ENCODE measurements at regions not wholly inside any gene's neighbourhood (a gene's known extent, or its start where the extent isn't known, plus 50 kb on each side); places are given as distances from the start of the nearest gene placed in this dataset.

- CTCF ChIA-PET = no interaction called here
Measured at GRCh38 chr1:189550498-189550897, 927.2 kb downstream of the BRINP3 start.

GRCh38 chr1:189563784-189564183 is 913.9 kb downstream of the BRINP3 start:
- no peak overlapping the region for H3K4me3 ChIP-seq (ENCODE audit: low read depth, low read length)
- CTCF ChIA-PET = no interaction called here
- no peak for DNase-seq (ENCODE audit: low read depth, low spot score)
- TF ChIP-seq CTCF (IDR thresholded peaks at IDR 0.05; ENCODE audit: insufficient read depth, low read length, missing control alignments) = no peak
- POLR2A ChIA-PET = no interaction called here

More at GRCh38 chr1:189550498-189550897, 927.2 kb downstream of the BRINP3 start:
- DNase-seq (ENCODE audit: low read depth, low spot score) = no peak
- POLR2A ChIA-PET = no interaction called here
- TF ChIP-seq CTCF (IDR thresholded peaks at IDR 0.05; ENCODE audit: insufficient read depth, low read length, missing control alignments) = no peak
- no peak overlapping the region for H3K4me3 ChIP-seq (ENCODE audit: low read depth, low read length)

- ChIA-PET POLR2A (no interaction called here), CTCF (no interaction called here)
- no peak for TF ChIP-seq CTCF (IDR thresholded peaks at IDR 0.05; ENCODE audit: insufficient read depth, low read length, missing control alignments)
- H3K4me3 ChIP-seq (ENCODE audit: low read depth, low read length) = no peak overlapping the region
- DNase-seq (ENCODE audit: low read depth, low spot score) = no peak
Measured at GRCh38 chr1:189567890-189568289, 909.8 kb downstream of the BRINP3 start.

GRCh38 chr1:189596197-189596596 is 881.5 kb downstream of the BRINP3 start:
- H3K4me3 ChIP-seq (ENCODE audit: low read depth, low read length) = no peak overlapping the region
- ChIA-PET POLR2A (no interaction called here), CTCF (no interaction called here)
- TF ChIP-seq CTCF (IDR thresholded peaks at IDR 0.05; ENCODE audit: insufficient read depth, low read length, missing control alignments) = no peak
- no peak for DNase-seq (ENCODE audit: low read depth, low spot score)

- ChIA-PET CTCF (no interaction called here), POLR2A (no interaction called here)
- DNase-seq (ENCODE audit: low read depth, low spot score) = no peak
- no peak for TF ChIP-seq CTCF (IDR thresholded peaks at IDR 0.05; ENCODE audit: insufficient read depth, low read length, missing control alignments)
- H3K4me3 ChIP-seq (ENCODE audit: low read depth, low read length) = no peak overlapping the region
Measured at GRCh38 chr1:189597083-189597482, 880.6 kb downstream of the BRINP3 start.

GRCh38 chr1:189605226-189605625 is 872.4 kb downstream of the BRINP3 start:
- POLR2A ChIA-PET = no interaction called here
- H3K4me3 ChIP-seq (ENCODE audit: low read depth, low read length) = no peak overlapping the region
- DNase-seq (ENCODE audit: low read depth, low spot score) = no peak
- TF ChIP-seq CTCF (IDR thresholded peaks at IDR 0.05; ENCODE audit: insufficient read depth, low read length, missing control alignments) = no peak
- CTCF ChIA-PET = no interaction called here
